GM10266 (cell line): ENCODE measurements at regions not wholly inside any gene's neighbourhood (a gene's known extent, or its start where the extent isn't known, plus 50 kb on each side); places are given as distances from the start of the nearest gene placed in this dataset.
"Not testable (repeated sequence)": the region's sequence is repeated elsewhere in the genome, so short reads cannot be mapped to it uniquely, and the experiment has no call there.

Experiments
- DNase-seq: peaks from one replicate; pipeline ENCODE4 v3.0.0; 2012; ENCODE audit errors: extremely low spot score
- CTCF ChIP-seq: IDR thresholded peaks from 2 replicates; pipeline ENCODE4 v1.5.1; 2012; ENCODE audit warnings: mild to moderate bottlenecking, low read depth; ENCODE audit not compliant: control insufficient read depth, insufficient read depth; ENCODE audit errors: missing control alignments

GRCh38 chr2:34162231-34162630 lies 563.1 kb upstream of the FAM98A start:
- DNase-seq = no peak
- no peak for TF ChIP-seq CTCF

- DNase-seq = no peak
- no peak for TF ChIP-seq CTCF
Measured at GRCh38 chr2:34161549-34161948, 562.5 kb upstream of the FAM98A start.

GRCh38 chr2:34159901-34160300 lies 560.8 kb upstream of the FAM98A start:
- no peak for DNase-seq
- TF ChIP-seq CTCF = no peak

- TF ChIP-seq CTCF = no peak
- DNase-seq = no peak
Measured at GRCh38 chr2:34153484-34153883, 554.4 kb upstream of the FAM98A start.

GRCh38 chr2:34147780-34148179 lies 548.7 kb upstream of the FAM98A start:
- TF ChIP-seq CTCF = no peak
- no peak for DNase-seq

GRCh38 chr2:34143149-34143548 lies 544.0 kb upstream of the FAM98A start:
- DNase-seq = no peak
- no peak for TF ChIP-seq CTCF

- not testable (repeated sequence) for DNase-seq
Measured at GRCh38 chr2:34142531-34143008, 543.5 kb upstream of the FAM98A start.

- DNase-seq = not testable (repeated sequence)
Measured at GRCh38 chr2:34133065-34133464, 534.0 kb upstream of the FAM98A start.
